Fibroblast of the aortic adventitia (primary cell): ENCODE measurements at regions not wholly inside any gene's neighbourhood (a gene's known extent, or its start where the extent isn't known, plus 50 kb on each side); places are given as distances from the start of the nearest gene placed in this dataset.
A peak's percentile ranks its signal among the peaks of the same experiment; 100 is the strongest.

ENCODE experiments used
- DNase-seq: peaks from one replicate; pipeline ENCODE4 v3.0.0-alpha.2; 2010; ENCODE audit warnings: low read depth
- H3K4me3 ChIP-seq: 2 replicates; pipeline ENCODE4 v1.5.1; 2011; ENCODE audit warnings: low read depth, mild to moderate bottlenecking, control low read depth, low read length, moderate library complexity
- TF ChIP-seq, protein P1 (sequence below): IDR thresholded peaks from 2 replicates; pipeline ENCODE4 v1.5.1; 2011; ENCODE audit warnings: mild to moderate bottlenecking, low read length, control low read depth, inconsistent platforms; ENCODE audit not compliant: insufficient read depth

DNA sequence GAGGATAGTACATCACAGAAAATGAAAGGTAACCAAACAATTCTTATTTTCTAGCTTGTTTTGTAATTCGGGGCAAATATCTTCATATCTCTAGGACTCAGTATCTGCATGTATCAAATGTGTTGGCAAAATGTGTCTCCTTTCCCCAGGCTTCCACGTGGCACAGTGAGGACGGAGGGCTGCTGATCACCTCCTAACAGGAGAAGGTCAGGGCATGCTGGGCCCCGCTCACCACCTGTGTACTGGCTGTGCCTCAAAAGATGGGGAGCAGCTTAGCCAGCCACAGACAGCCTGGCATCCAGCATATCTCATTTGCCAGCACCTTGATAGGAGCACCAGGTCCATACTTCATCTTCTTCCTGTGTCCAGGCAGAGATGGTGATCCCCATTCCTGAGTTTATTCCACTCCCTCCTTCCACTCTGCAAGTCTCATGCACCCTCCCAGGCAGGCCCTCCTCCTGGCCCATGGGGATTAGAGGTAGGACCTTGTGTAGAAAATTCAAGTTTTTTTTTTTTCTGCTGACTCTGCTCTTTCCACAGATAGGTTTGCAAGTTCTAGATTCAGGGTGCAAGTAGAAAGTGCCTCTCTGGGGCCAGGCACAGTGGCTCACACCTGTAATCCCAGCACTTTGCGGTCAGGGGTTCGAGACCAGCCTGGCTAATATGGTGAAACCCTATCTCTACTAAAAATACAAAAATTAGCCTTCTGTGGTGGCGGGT, 1639.0 kb upstream of the SLC10A2 start:
- TF ChIP-seq, protein P1, sequence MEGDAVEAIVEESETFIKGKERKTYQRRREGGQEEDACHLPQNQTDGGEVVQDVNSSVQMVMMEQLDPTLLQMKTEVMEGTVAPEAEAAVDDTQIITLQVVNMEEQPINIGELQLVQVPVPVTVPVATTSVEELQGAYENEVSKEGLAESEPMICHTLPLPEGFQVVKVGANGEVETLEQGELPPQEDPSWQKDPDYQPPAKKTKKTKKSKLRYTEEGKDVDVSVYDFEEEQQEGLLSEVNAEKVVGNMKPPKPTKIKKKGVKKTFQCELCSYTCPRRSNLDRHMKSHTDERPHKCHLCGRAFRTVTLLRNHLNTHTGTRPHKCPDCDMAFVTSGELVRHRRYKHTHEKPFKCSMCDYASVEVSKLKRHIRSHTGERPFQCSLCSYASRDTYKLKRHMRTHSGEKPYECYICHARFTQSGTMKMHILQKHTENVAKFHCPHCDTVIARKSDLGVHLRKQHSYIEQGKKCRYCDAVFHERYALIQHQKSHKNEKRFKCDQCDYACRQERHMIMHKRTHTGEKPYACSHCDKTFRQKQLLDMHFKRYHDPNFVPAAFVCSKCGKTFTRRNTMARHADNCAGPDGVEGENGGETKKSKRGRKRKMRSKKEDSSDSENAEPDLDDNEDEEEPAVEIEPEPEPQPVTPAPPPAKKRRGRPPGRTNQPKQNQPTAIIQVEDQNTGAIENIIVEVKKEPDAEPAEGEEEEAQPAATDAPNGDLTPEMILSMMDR, result no peak
- no peak for DNase-seq
- H3K4me3 ChIP-seq, result no peak overlapping the region

DNA sequence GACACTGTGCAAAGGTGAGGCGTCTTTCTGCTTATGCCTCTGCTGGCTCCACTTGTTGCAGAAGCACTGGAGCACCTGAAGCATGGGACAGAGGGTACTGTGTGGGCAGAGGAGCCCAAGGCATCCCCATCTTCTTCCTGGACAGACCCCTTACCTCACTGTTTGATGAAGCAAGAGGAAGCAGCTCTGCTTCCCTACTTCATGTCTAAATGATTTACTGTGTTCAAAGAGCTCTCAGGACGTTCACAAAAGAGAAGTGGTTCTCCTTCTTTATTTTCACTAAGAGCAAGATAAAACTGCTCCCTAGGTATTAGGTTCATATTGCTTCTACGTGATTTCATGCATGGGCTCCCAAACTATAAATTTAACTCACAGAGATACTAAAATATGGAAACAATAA, 1635.4 kb upstream of the SLC10A2 start:
- no peak overlapping the region for H3K4me3 ChIP-seq
- DNase-seq, result no peak

DNA sequence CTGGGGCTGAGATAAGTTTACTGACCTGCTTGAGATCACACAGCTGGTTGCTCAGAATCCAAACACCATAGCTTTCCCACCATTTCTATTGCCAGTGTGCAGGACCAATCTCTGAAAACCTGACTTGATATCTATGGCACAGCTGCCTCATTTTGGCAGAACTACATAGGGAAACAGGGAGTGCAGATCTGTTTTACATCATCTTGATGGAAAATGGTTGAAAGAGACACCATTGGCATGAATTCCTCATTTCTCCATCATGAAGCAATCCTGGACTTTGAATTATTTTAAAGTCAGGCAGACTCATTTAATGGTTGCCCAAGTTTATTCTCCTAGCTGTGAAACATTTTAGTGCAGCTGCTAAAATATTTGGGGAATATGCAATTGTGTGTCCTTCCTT, 1628.2 kb upstream of the SLC10A2 start:
- TF ChIP-seq, protein P1, result no peak
- H3K4me3 ChIP-seq, result no peak overlapping the region
- peak; percentile 0 for DNase-seq

More for the DNA sequence above, 1635.4 kb upstream of the SLC10A2 start:
- TF ChIP-seq, protein P1, result no peak

DNA sequence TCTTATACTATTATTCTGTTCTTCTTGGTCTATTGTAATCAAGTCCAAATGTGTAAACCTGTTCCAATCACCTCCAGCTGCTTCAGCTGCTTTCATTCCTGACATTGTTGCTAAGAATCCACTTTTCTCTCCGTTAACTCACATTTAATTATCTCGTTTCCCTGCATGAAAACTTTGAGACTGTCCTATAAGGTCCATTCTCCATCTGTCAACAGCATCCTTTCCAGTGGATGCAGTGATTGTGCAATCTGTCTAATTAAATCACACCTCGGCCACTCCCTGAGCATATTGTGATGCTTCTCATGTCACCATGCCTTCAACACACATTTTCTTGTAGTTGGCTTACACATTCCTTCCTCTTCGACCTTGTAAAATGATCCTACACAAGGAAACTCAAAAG, 1626.9 kb upstream of the SLC10A2 start:
- TF ChIP-seq, protein P1, result no peak
- H3K4me3 ChIP-seq, result no peak overlapping the region
- DNase-seq, result no peak

DNA sequence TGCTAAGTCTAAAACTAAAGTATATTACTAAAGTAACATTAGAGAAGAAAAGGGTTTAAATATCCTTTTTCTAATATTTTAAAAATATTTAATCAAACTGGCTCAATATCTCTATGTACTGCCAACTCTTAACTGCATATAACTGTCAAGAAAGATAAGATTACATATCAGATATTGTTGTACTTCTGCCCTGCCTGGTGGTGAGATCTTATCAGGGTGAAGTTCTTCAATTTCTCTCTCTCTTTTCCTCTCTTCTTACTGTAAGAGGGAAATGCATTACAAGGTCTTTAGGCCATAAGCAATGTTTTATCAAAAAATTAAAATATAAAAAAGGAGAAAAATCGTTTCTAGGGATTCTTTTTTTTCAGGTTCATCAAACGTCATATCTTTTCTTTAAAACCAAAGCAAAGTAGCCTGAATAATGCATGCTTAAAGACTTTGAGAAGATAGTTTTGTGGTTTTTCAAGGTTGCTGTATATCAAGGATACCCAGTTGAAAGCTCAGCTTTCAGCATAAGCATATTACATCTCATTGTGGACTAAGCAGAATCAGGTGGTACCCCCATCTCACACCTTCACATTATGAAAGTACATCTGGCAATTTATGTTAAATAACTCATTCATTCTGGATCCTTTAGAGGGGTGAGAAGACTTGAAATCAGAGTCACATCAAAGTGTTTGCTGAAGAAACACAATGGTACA, 1625.7 kb upstream of the SLC10A2 start:
- TF ChIP-seq, protein P1, result no peak

DNA sequence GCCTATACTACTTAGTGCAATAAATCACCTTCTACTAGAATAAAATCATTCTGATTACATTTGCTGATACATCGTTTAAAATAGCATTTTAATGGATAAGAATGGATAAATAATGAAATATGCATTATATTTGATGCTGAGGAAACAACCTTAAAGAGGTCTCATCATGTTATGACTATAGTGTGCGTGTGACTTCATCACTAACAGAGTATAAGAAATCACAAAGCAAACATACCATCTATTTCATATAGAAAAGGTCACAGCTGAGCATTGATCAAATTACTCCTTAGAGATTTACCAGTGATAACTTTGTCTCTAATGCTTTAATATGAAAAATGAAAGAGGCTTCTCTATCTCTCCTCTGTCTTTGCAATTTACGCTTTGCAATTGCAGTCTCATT, 1620.3 kb upstream of the SLC10A2 start:
- no peak overlapping the region for H3K4me3 ChIP-seq
- no peak for DNase-seq
- TF ChIP-seq, protein P1, result no peak

More for the DNA sequence above, 1625.7 kb upstream of the SLC10A2 start:
- no peak overlapping the region for H3K4me3 ChIP-seq
- no peak for DNase-seq

DNA sequence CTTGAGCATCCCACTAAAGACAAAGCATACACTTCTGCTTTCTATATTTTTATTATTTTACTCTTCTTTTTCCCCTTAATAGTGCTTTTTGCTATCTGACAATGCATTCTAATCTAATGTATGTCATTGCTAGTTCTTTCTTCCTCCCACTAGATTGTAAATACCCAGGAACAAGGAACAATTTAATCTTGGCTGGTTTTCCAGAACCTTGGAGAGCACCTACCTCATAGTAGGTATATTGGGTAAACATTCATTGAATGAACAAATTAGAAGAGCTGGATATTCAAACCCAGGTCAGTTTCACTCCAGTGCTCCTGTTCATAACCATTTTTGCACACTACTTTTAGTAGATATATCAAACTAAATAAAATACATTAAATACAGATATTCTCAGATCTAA, 1617.6 kb upstream of the SLC10A2 start:
- TF ChIP-seq, protein P1, result no peak
- no peak overlapping the region for H3K4me3 ChIP-seq
- DNase-seq, result no peak
